Astrocyte (in vitro differentiated cells and primary cell): ENCODE measurements at regions not wholly inside any gene's neighbourhood (a gene's known extent, or its start where the extent isn't known, plus 50 kb on each side); places are given as distances from the start of the nearest gene placed in this dataset.

Source experiments
- EZH2 ChIP-seq: IDR thresholded peaks from 2 replicates; pipeline ENCODE4 v1.6.1; 2012; ENCODE audit warnings: mild to moderate bottlenecking, low read length, inconsistent platforms; ENCODE audit not compliant: insufficient read depth
- TF ChIP-seq, protein P1 (sequence below): IDR thresholded peaks from 2 replicates; pipeline ENCODE4 v1.5.1; 2011; ENCODE audit warnings: low read depth, mild to moderate bottlenecking, inconsistent platforms, low read length, moderate library complexity; ENCODE audit not compliant: insufficient read depth

DNA sequence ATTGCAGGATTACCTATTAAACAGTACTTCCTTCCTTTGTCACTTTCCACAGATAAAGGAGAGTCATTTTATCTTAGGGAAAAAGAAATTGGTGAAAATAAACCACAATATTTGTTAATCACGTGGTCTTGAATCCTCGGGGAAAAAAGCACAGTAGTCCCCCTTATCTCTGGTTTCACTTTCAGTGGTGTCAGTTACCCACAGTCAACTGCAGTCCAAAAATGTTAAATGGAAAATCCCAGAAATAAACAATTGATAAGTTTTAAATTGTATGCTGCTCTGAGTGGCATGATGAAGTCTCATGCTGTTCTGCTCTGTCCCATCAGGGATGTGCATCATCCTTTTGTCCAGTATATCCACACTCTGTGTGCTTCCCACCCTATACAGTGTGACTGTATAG is 405.2 kb upstream of the MPDZ start:
- no peak for TF ChIP-seq EZH2
- TF ChIP-seq, protein P1, sequence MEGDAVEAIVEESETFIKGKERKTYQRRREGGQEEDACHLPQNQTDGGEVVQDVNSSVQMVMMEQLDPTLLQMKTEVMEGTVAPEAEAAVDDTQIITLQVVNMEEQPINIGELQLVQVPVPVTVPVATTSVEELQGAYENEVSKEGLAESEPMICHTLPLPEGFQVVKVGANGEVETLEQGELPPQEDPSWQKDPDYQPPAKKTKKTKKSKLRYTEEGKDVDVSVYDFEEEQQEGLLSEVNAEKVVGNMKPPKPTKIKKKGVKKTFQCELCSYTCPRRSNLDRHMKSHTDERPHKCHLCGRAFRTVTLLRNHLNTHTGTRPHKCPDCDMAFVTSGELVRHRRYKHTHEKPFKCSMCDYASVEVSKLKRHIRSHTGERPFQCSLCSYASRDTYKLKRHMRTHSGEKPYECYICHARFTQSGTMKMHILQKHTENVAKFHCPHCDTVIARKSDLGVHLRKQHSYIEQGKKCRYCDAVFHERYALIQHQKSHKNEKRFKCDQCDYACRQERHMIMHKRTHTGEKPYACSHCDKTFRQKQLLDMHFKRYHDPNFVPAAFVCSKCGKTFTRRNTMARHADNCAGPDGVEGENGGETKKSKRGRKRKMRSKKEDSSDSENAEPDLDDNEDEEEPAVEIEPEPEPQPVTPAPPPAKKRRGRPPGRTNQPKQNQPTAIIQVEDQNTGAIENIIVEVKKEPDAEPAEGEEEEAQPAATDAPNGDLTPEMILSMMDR = no peak
